GM23338 (cell line): ENCODE measurements at regions not wholly inside any gene's neighbourhood (a gene's known extent, or its start where the extent isn't known, plus 50 kb on each side); places are given as distances from the start of the nearest gene placed in this dataset.

Experiments
- ATAC-seq: fragments of 200-7000 bp; cut with Tn5 transposase; 3 replicates; pipeline ENCODE4 v1.9.1; 2020
- DNase-seq: peaks from one replicate; pipeline ENCODE4 v3.0.0-alpha.2; 2015; ENCODE audit warnings: low spot score
- H2AFZ ChIP-seq: fragments of 200-600 bp; sonication (generic); 2 replicates; pipeline ENCODE4 v1.8.0; 2016; ENCODE audit warnings: antibody characterized with exemption, mild to moderate bottlenecking, moderate library complexity
- H3F3A ChIP-seq: fragments of 200-600 bp; sonication (generic); replicated peaks from 2 replicates; pipeline ENCODE4 v1.8.0; 2017; ENCODE audit warnings: antibody characterized with exemption, mixed run types, low read depth
- H3K27ac ChIP-seq: fragments of 200-600 bp; sonication (generic); 2 replicates; pipeline ENCODE4 v1.6.1; 2016; ENCODE audit warnings: low read depth
- H3K27me3 ChIP-seq: fragments of 200-600 bp; sonication (generic); 2 replicates; pipeline ENCODE4 v1.8.0; 2016; ENCODE audit warnings: mild to moderate bottlenecking, mixed run types, moderate library complexity; ENCODE audit not compliant: insufficient read depth
- H3K36me3 ChIP-seq: fragments of 200-600 bp; sonication (generic); 2 replicates; pipeline ENCODE4 v1.8.0; 2016; ENCODE audit warnings: mild to moderate bottlenecking; ENCODE audit not compliant: insufficient read depth
- H3K4me1 ChIP-seq: fragments of 200-600 bp; sonication (generic); 2 replicates; pipeline ENCODE4 v1.8.0; 2016; ENCODE audit warnings: mild to moderate bottlenecking, moderate library complexity; ENCODE audit not compliant: insufficient read depth
- H3K4me2 ChIP-seq: fragments of 200-600 bp; sonication (generic); 2 replicates; pipeline ENCODE4 v1.7.1; 2017; ENCODE audit warnings: mixed run types
- H3K4me3 ChIP-seq: fragments of 200-600 bp; sonication (generic); 2 replicates; pipeline ENCODE4 v1.6.1; 2016; ENCODE audit warnings: mixed run types
- H3K79me2 ChIP-seq: fragments of 200-600 bp; sonication (generic); replicated peaks from 2 replicates; pipeline ENCODE4 v1.8.0; 2017; ENCODE audit warnings: mild to moderate bottlenecking; ENCODE audit not compliant: insufficient read depth
- H3K9me2 ChIP-seq: fragments of 200-600 bp; sonication (generic); 2 replicates; pipeline ENCODE4 v1.8.0; 2017; ENCODE audit not compliant: insufficient read depth
- H4K20me1 ChIP-seq: fragments of 200-600 bp; sonication (generic); replicated peaks from 2 replicates; pipeline ENCODE4 v1.8.0; 2017; ENCODE audit warnings: mild to moderate bottlenecking; ENCODE audit not compliant: insufficient read depth
- H3K27ac Mint-ChIP-seq: 2 replicates; pipeline ENCODE4 v1.8.0; 2020; ENCODE audit warnings: inconsistent platforms, mild to moderate bottlenecking, moderate library complexity, mixed read lengths
- H3K27me3 Mint-ChIP-seq: 3 replicates; pipeline ENCODE4 v1.8.0; 2022; ENCODE audit warnings: low read depth, mild to moderate bottlenecking, moderate library complexity, mixed read lengths, inconsistent platforms; ENCODE audit not compliant: insufficient read depth, poor library complexity
- H3K36me3 Mint-ChIP-seq: 3 replicates; pipeline ENCODE4 v1.8.0; 2021; ENCODE audit warnings: low read depth, mild to moderate bottlenecking, inconsistent platforms, moderate library complexity, mixed read lengths
- H3K4me1 Mint-ChIP-seq: 3 replicates; pipeline ENCODE4 v1.8.0; 2020; ENCODE audit warnings: mild to moderate bottlenecking, inconsistent platforms, mixed read lengths
- H3K4me3 Mint-ChIP-seq: 3 replicates; pipeline ENCODE4 v1.8.0; 2021; ENCODE audit warnings: moderate library complexity, mild to moderate bottlenecking, inconsistent platforms, mixed read lengths
- H3K9me3 Mint-ChIP-seq: 3 replicates; pipeline ENCODE4 v1.8.0; 2020; ENCODE audit warnings: moderate library complexity, mild to moderate bottlenecking, inconsistent platforms, mixed read lengths
- CREB1 ChIP-seq: fragments of 250-450 bp; sonication (Bioruptor Pico); IDR thresholded peaks from 2 replicates; pipeline ENCODE4 v1.5.0; 2020; ENCODE audit warnings: low read depth, mild to moderate bottlenecking, moderate library complexity
- CTCF ChIP-seq, 2 experiments: fragments of 200-600 bp in 1 of 2; sonication (generic) in 1 of 2; conservative IDR thresholded peaks; 2 replicates each; pipeline versions ENCODE4 v1.5.1 to v1.6.1; 2016 to 2017; ENCODE audit warnings: antibody characterized with exemption in 2 of 2, low read depth in 2 of 2, mild to moderate bottlenecking in 2 of 2, moderate library complexity in 1 of 2
- ETS1 ChIP-seq: IDR thresholded peaks from 2 replicates; pipeline ENCODE4 v1.6.1; 2016; ENCODE audit warnings: antibody characterized with exemption
- EZH2 ChIP-seq: fragments of 200-600 bp; sonication (generic); IDR thresholded peaks from one replicate; pipeline ENCODE4 v1.8.0; 2017; ENCODE audit warnings: antibody characterized with exemption, mild to moderate bottlenecking, low read depth; ENCODE audit not compliant: unreplicated experiment
- EZH2phosphoT487 ChIP-seq: fragments of 200-600 bp; sonication (generic); IDR thresholded peaks from one replicate; pipeline ENCODE4 v1.8.1; 2018; ENCODE audit warnings: antibody characterized with exemption; ENCODE audit not compliant: unreplicated experiment
- JUNB ChIP-seq: IDR thresholded peaks from one replicate; pipeline ENCODE4 v1.6.1; 2016; ENCODE audit warnings: antibody characterized with exemption; ENCODE audit not compliant: unreplicated experiment
- NANOG ChIP-seq: IDR thresholded peaks from 2 replicates; pipeline ENCODE4 v1.6.1; 2016; ENCODE audit warnings: antibody characterized with exemption, borderline replicate concordance
- POLR2AphosphoS5 ChIP-seq: IDR thresholded peaks from 2 replicates; pipeline ENCODE4 v1.6.1; 2016; ENCODE audit warnings: antibody characterized with exemption, low read depth
- REST ChIP-seq: IDR thresholded peaks from one replicate; pipeline ENCODE4 v1.6.1; 2018; ENCODE audit warnings: antibody characterized with exemption; ENCODE audit not compliant: unreplicated experiment
- STAT1 ChIP-seq: IDR thresholded peaks from one replicate; pipeline ENCODE4 v1.6.1; 2016; ENCODE audit warnings: antibody characterized with exemption; ENCODE audit not compliant: unreplicated experiment
- ZNF114 ChIP-seq: fragments of 250-450 bp; sonication (Bioruptor Pico); IDR thresholded peaks from 2 replicates; pipeline ENCODE4 v1.5.0; 2020; ENCODE audit warnings: mild to moderate bottlenecking, moderate library complexity
- ZNF331 ChIP-seq: fragments of 250-450 bp; sonication (Bioruptor Pico); IDR thresholded peaks from 2 replicates; pipeline ENCODE4 v1.5.0; 2020; ENCODE audit warnings: low read depth, mild to moderate bottlenecking, moderate library complexity
- ZNF462 ChIP-seq: fragments of 250-450 bp; sonication (Bioruptor Pico); IDR thresholded peaks from 2 replicates; pipeline ENCODE4 v1.5.0; 2020; ENCODE audit warnings: mild to moderate bottlenecking, moderate library complexity

- Histone ChIP-seq H3K4me1 (peaks cover 17% of the 10 kb centered on the region), H4K20me1 (no peaks in the 10 kb centered on the region), H3K27ac (no peak overlapping the region), H3K4me3 (no peak overlapping the region), H3F3A (no peaks in the 10 kb centered on the region), H2AFZ (0 out of 2 replicates have a peak overlapping the region, but pooled peaks have one; percentile 5), H3K4me2 (no peak overlapping the region), H3K9me2 (peaks cover 9% of the 10 kb centered on the region; the same call in 1 of the 2 replicates), H3K79me2 (no peaks in the 10 kb centered on the region), H3K27me3 (no peaks in the 10 kb centered on the region), H3K36me3 (no peaks in the 10 kb centered on the region; the same call in 1 of the 2 replicates)
- DNase-seq: no peak
- TF ChIP-seq ZNF114 (CRISPR knock-in tag) (no peak), JUNB (no peak), CTCF (conservative IDR thresholded peaks at IDR 0.05; ENCODE audit: low read depth in 2 of 2) (no peak), NANOG (no peak), CREB1 (CRISPR knock-in tag) (no peak), EZH2 (no peak), ZNF462 (CRISPR knock-in tag) (no peak), REST (no peak), ETS1 (no peak), EZH2phosphoT487 (no peak), STAT1 (no peak), POLR2AphosphoS5 (no peak), ZNF331 (CRISPR knock-in tag) (no peak)
- Mint-ChIP-seq H3K9me3 (peaks cover 13% of the 10 kb centered on the region), H3K27me3 (peaks cover 4% of the 10 kb centered on the region), H3K4me1 (peaks cover 23% of the 10 kb centered on the region), H3K4me3 (no peak overlapping the region), H3K36me3 (peaks cover 3% of the 10 kb centered on the region), H3K27ac (no peak overlapping the region; the same call in 1 of the 2 replicates)
- ATAC-seq: no peak
Observed at GRCh38 chr5:175116466-175117048, 327.4 kb downstream of the DRD1 start.
